Hepatocyte (in vitro differentiated cells): ENCODE measurements at regions not wholly inside any gene's neighbourhood (a gene's known extent, or its start where the extent isn't known, plus 50 kb on each side); places are given as distances from the start of the nearest gene placed in this dataset.

Experiments
- DNase-seq: peaks from one replicate; pipeline ENCODE4 v3.0.0-alpha.2; 2016; ENCODE audit warnings: low spot score
- H2AFZ ChIP-seq: fragments of 200-600 bp; sonication (generic); 2 replicates; pipeline ENCODE4 v1.6.0; 2016; ENCODE audit warnings: antibody characterized with exemption, mild to moderate bottlenecking
- H3K27ac ChIP-seq: fragments of 200-600 bp; sonication (generic); 2 replicates; pipeline ENCODE4 v1.5.1; 2016; ENCODE audit warnings: mild to moderate bottlenecking
- H3K27me3 ChIP-seq: fragments of 200-600 bp; sonication (generic); 2 replicates; pipeline ENCODE4 v1.6.1; 2016
- H3K36me3 ChIP-seq: fragments of 200-600 bp; sonication (generic); replicated peaks from 2 replicates; pipeline ENCODE4 v1.5.1; 2016; ENCODE audit warnings: low read depth; ENCODE audit not compliant: insufficient read depth
- H3K4me1 ChIP-seq: fragments of 200-600 bp; sonication (generic); 2 replicates; pipeline ENCODE4 v1.5.1; 2016; ENCODE audit warnings: mild to moderate bottlenecking, moderate library complexity; ENCODE audit not compliant: insufficient read depth
- H3K4me2 ChIP-seq: fragments of 200-600 bp; sonication (generic); 2 replicates; pipeline ENCODE4 v1.6.0; 2016
- H3K4me3 ChIP-seq: fragments of 200-600 bp; sonication (generic); 2 replicates; pipeline ENCODE4 v1.5.1; 2016; ENCODE audit warnings: mild to moderate bottlenecking
- H3K79me2 ChIP-seq: fragments of 200-600 bp; sonication (generic); 2 replicates; pipeline ENCODE4 v1.6.0; 2017; ENCODE audit warnings: mild to moderate bottlenecking
- H3K9me2 ChIP-seq: fragments of 200-600 bp; sonication (generic); replicated peaks from 2 replicates; pipeline ENCODE4 v1.6.0; 2017; ENCODE audit warnings: mild to moderate bottlenecking; ENCODE audit not compliant: insufficient read depth
- H3K9me3 ChIP-seq: fragments of 200-600 bp; sonication (generic); 2 replicates; pipeline ENCODE4 v1.5.1; 2016; ENCODE audit warnings: low read depth, mild to moderate bottlenecking
- H4K20me1 ChIP-seq: fragments of 200-600 bp; sonication (generic); 2 replicates; pipeline ENCODE4 v1.6.0; 2016; ENCODE audit warnings: mild to moderate bottlenecking; ENCODE audit not compliant: insufficient read depth, poor library complexity, severe bottlenecking
- CTCF ChIP-seq: fragments of 200-600 bp; sonication (generic); IDR thresholded peaks from 2 replicates; pipeline ENCODE4 v1.5.1; 2016; ENCODE audit warnings: antibody characterized with exemption, mild to moderate bottlenecking; ENCODE audit not compliant: poor library complexity
- EZH2 ChIP-seq: fragments of 200-600 bp; sonication (generic); IDR thresholded peaks from 2 replicates; pipeline ENCODE4 v1.6.1; 2016; ENCODE audit warnings: antibody characterized with exemption, mild to moderate bottlenecking, borderline replicate concordance
- EZH2phosphoT487 ChIP-seq: fragments of 200-600 bp; sonication (generic); IDR thresholded peaks from one replicate; pipeline ENCODE4 v1.6.1; 2018; ENCODE audit warnings: antibody characterized with exemption, mild to moderate bottlenecking, low read depth, moderate library complexity; ENCODE audit not compliant: unreplicated experiment, severe bottlenecking
- WGBS: methylation state at CpG from one replicate; pipeline ENCODE4 v1.1.6; 2016; ENCODE audit warnings: low lambda C conversion rate; ENCODE audit errors: missing lambda C conversion rate; 5-methylcytosine and 5-hydroxymethylcytosine counted together

DNA sequence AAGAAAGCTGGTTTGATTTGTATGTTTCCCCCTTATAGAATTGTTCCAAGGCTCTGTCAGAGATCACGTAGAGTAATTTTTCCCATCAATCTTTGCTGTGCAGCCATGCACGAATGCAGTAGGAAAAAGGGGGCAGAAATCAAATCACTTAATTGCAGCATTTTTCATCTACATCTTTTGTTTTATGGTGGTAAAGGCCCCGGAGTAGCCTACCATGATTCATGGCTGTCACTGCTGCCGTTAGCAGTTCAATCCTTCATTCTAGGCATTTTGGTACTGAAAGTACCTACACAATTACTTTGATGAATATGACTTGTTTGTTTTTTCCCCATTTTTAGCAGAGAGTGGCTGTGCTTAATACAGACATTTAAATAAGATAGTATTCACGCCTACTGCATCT is 631.9 kb upstream of the MMS22L start:
- Histone ChIP-seq H3K27me3 (no peaks in the 10 kb centered on the region), H3K36me3 (no peaks in the 10 kb centered on the region), H3K4me3 (no peak overlapping the region), H2AFZ (no peak overlapping the region), H3K27ac (no peak overlapping the region), H3K4me1 (no peaks in the 10 kb centered on the region), H3K4me2 (no peak overlapping the region), H3K79me2 (no peaks in the 10 kb centered on the region), H3K9me3 (no peaks in the 10 kb centered on the region), H4K20me1 (no peaks in the 10 kb centered on the region), H3K9me2 (no peaks in the 10 kb centered on the region)
- TF ChIP-seq EZH2phosphoT487 (no peak), EZH2 (no peak), CTCF (no peak)
- DNase-seq: no peak
- 80% methylated on average over 5 of the region's 5 CpGs for WGBS

DNA sequence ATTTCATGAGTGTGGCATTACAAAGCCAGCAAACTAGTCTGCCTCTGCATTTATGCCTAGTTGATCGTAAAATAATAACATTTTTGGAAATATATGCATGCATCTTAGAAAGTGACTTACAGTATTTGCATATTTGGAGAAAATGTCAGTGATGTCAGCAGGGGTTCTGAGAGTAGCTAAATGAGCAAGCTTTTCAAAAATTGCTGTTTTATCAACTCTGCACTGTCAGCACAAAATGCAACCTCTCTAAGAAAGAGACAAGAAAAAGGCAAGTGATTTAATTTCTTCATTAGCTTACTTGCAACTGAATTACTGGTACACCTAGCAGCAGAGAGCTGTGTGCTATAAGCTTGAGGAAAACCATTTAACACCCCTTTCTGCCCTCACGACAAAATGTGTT is 632.5 kb upstream of the MMS22L start:
- no peaks in the 10 kb centered on the region for H3K4me1 ChIP-seq
- no peak for DNase-seq
- no peaks in the 10 kb centered on the region for H3K36me3 ChIP-seq
- H3K27me3 ChIP-seq: no peaks in the 10 kb centered on the region
- H3K4me3 ChIP-seq: no peak overlapping the region
- H3K9me2 ChIP-seq: no peaks in the 10 kb centered on the region
- no peak overlapping the region for H2AFZ ChIP-seq
- H3K9me3 ChIP-seq: no peaks in the 10 kb centered on the region
- no peak for TF ChIP-seq EZH2
- 64% methylated on average over 2 of the region's 2 CpGs for WGBS
- H3K79me2 ChIP-seq: no peaks in the 10 kb centered on the region
- no peak overlapping the region for H3K4me2 ChIP-seq
- no peaks in the 10 kb centered on the region for H4K20me1 ChIP-seq
- no peak overlapping the region for H3K27ac ChIP-seq

DNA sequence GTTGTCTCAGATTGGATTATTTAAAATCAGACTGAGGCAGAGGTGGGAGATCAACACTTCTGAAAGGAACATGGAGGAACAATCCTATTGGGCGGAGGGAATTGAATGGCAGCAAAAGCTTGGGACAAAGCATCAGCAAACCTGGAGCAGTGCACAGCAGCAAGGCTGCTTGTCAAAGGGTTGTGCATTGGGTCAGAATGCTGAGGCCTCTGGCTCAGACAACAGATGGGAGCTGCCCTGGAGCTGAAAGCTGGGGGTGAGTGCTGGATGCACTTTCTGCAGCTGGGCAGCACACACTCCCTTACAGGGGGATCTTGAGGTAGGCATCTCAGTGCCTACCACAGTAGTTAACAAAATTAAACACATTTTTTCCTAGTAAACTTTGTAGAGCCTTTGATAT is 634.4 kb upstream of the MMS22L start:
- H3K36me3 ChIP-seq: no peaks in the 10 kb centered on the region
- H3K27me3 ChIP-seq: no peaks in the 10 kb centered on the region
- H3K79me2 ChIP-seq: no peaks in the 10 kb centered on the region
- H3K9me3 ChIP-seq: no peaks in the 10 kb centered on the region
- no peaks in the 10 kb centered on the region for H3K4me1 ChIP-seq
- no peak overlapping the region for H2AFZ ChIP-seq
- no peaks in the 10 kb centered on the region for H3K9me2 ChIP-seq
- TF ChIP-seq EZH2 (no peak), CTCF (no peak), EZH2phosphoT487 (no peak)
- no peak overlapping the region for H3K27ac ChIP-seq
- no peaks in the 10 kb centered on the region for H4K20me1 ChIP-seq
- H3K4me3 ChIP-seq: no peak overlapping the region
- H3K4me2 ChIP-seq: no peak overlapping the region
- no peak for DNase-seq
- 100% methylated on average over 1 of the region's 1 CpG for WGBS

- Histone ChIP-seq H3K9me3 (no peaks in the 10 kb centered on the region), H3K4me2 (no peak overlapping the region), H3K27ac (no peak overlapping the region), H2AFZ (no peak overlapping the region), H3K79me2 (no peaks in the 10 kb centered on the region), H3K27me3 (no peaks in the 10 kb centered on the region), H3K9me2 (no peaks in the 10 kb centered on the region), H3K4me3 (no peak overlapping the region), H4K20me1 (no peaks in the 10 kb centered on the region), H3K4me1 (no peaks in the 10 kb centered on the region), H3K36me3 (no peaks in the 10 kb centered on the region)
- DNase-seq: no peak
- TF ChIP-seq CTCF (no peak), EZH2phosphoT487 (no peak)
- 90% methylated on average over 3 of the region's 3 CpGs for WGBS
These were observed 636.0 kb upstream of the MMS22L start for GRCh38 chr6:97919046-97919445.
